Activated T-helper 9 cell treated with anti-CD3 and anti-CD28 coated beads, Interleukin-2, amount 50 U/mL, for 16 hours (primary cell): ENCODE measurements at regions not wholly inside any gene's neighbourhood (a gene's known extent, or its start where the extent isn't known, plus 50 kb on each side); places are given as distances from the start of the nearest gene placed in this dataset.
"Not testable (repeated sequence)": the region's sequence is repeated elsewhere in the genome, so short reads cannot be mapped to it uniquely, and the experiment has no call there.

Experiments used
- DNase-seq: peaks from one replicate; pipeline ENCODE4 v3.0.0-alpha.2; 2020; ENCODE audit warnings: low read depth

- DNase-seq = no peak
Measured at GRCh38 chr3:18236726-18237125, 188.4 kb downstream of the SATB1 start.

- DNase-seq = no peak
Measured at GRCh38 chr3:18234717-18235335, 190.3 kb downstream of the SATB1 start.

GRCh38 chr3:18233987-18234716 lies 191.0 kb downstream of the SATB1 start:
- DNase-seq = no peak

DNA sequence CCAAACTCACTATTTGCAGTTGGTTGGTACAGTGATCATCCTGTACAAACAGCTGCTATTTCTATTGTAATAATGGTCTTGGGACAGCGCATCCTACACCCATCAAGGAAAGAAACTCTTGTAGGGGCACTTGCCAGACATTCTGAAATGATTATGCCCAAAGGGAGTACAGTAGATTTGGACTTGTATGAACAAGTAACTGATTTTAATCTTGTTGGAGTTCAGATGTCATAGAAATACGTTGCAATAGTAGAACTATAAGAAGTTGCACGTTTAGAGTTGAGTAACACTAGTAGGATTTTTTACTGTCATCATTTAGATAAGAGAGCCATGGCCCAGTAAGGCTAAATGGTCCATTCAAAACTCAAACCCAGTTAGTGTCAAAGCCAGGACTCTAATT lies 192.8 kb downstream of the SATB1 start:
- DNase-seq = no peak

GRCh38 chr3:18228060-18228459 lies 197.1 kb downstream of the SATB1 start:
- no peak for DNase-seq

GRCh38 chr3:18225709-18226108 lies 199.4 kb downstream of the SATB1 start:
- DNase-seq = no peak

GRCh38 chr3:18224426-18224825 lies 200.7 kb downstream of the SATB1 start:
- DNase-seq = no peak

DNA sequence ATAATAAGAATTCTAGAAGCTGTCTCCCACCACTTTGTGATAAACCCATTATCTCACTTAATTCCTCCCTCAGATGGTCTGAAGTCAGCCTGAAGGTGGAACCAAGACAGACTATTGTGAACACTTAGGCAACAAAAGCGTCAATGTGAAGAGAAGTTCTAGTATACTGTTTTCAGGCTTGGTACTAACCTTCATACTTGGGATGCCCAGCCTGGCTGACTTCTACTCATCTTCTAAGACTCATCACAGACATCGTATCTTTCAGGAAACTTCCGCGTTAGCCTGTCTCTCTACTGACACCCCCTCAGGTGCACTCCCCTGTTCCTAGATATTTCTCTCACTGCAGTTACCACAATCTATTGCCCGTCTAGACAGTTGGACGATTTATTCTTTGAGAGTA lies 201.2 kb downstream of the SATB1 start:
- no peak for DNase-seq

DNA sequence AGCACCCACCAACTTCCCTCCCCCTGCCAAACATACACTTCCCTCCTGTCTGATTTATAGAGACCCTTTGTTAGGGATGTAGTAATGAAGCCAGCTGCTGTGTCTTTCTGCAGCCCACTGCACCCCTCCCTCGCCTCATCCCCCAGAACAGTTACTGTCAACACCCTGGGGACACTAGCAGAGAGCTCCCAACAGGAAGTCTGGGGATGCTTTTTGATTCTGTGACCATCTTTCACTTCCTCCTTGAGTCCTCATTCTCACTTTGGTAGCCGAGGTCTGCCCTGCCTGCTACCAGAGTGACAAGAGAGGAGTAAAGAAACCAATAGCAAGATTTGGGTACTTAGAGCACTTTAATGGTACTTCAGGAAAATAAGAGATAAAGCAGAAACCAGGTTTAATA lies 201.6 kb downstream of the SATB1 start:
- no peak for DNase-seq

GRCh38 chr3:18222686-18223085 lies 202.5 kb downstream of the SATB1 start:
- no peak for DNase-seq

GRCh38 chr3:18217507-18218174 lies 207.5 kb downstream of the SATB1 start:
- no peak for DNase-seq

- DNase-seq = no peak
Measured at GRCh38 chr3:18216996-18217395, 208.1 kb downstream of the SATB1 start.

GRCh38 chr3:18215639-18216038 lies 209.5 kb downstream of the SATB1 start:
- DNase-seq = no peak

DNA sequence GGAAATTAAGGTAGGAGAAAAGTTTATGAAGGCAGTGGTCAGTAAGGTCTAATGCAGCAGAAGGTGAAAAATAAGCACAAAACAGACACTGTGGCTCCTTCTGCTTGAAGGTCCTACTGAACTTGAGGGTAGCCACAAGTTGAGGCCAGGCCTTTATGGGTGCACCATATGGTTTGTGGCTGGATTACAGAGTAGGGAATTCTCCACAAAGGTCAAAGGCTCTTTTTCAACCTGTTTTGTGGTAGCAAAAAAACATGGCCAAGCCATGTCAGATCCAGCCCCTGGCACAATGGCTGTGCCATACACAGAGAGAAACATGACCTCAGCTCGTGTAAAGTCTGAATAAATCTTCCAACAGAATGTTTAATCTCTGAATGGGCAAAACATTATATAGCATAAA lies 214.0 kb downstream of the SATB1 start:
- no peak for DNase-seq

DNA sequence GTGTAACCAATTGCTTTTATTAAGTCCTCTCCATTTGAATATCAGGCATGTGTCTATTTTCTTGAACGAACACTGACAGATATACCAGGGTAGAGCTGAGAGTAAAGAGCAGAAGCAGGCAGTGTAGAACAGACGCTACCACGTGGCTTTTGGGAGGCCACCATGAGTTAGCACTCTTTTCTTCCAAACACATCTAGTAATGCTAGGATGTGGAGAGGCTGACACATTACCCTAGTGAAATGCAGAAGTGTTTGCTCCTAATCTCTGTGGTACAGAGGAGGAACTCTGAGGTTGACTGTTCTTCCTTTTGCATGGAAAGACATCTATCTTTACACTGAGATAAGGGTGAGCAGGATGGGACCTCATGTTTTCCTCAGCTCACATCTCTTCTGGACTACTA lies 216.3 kb downstream of the SATB1 start:
- no peak for DNase-seq

DNA sequence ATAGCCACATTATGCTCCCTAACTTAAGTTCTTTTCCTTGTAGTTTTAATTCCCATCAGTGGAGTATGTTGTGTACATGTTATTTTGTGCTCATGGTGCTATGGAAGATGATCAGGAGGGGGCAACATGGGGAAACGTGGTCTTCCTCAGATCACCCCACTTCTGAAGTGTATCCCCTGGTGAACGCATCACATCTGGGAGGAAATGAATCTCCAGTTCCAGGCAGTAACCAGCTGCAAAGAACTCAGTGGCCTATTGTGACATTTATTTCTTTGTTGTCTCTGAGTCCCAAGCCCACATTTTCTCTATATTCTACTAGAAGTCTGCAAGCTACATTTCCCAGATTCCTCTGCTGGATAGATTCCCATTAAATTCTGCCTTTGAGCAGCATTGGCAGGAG lies 217.0 kb downstream of the SATB1 start:
- DNase-seq = no peak

DNA sequence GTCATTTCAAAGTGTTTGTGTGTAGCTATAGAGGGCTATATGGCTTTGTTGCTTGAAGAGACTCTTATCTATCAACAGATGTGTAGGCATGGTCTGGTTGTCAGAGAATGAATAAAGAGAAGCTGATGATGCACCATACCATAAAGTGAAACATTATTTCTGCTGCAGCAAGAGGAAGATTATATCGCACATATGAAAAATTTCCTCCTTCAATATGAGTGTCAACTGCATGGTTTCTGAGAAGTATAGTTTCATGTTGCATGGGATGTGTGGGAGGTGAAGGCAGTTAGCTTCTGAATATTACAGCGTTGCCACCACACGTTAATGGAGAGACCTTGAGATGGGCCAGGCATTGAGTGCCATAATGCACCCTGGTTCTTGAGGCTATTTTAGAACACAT lies 217.9 kb downstream of the SATB1 start:
- DNase-seq = no peak

- not testable (repeated sequence) for DNase-seq
Measured at GRCh38 chr3:18205701-18206100, 219.4 kb downstream of the SATB1 start.

DNA sequence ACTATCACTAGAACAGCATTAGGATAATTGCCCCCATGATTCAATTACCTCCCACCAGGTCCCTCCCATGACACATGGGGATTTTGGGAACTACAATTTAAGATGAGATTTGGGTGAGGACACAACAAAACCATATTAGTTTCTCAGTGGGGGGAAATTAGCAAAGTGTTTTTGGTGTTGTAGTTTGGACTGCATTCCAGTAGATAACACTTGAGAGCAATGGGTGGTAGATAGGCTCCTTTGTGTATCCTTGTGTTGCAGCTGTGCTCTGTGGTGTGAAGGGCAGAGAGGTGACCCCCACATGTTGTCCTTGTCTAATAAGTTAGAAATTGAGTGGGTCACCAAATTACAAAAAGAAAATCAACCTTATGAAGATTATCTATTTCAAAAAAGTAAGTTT lies 223.8 kb downstream of the SATB1 start:
- no peak for DNase-seq

GRCh38 chr3:18199757-18200156 lies 225.4 kb downstream of the SATB1 start:
- no peak for DNase-seq

GRCh38 chr3:18195836-18196235 lies 229.3 kb downstream of the SATB1 start:
- no peak for DNase-seq

DNA sequence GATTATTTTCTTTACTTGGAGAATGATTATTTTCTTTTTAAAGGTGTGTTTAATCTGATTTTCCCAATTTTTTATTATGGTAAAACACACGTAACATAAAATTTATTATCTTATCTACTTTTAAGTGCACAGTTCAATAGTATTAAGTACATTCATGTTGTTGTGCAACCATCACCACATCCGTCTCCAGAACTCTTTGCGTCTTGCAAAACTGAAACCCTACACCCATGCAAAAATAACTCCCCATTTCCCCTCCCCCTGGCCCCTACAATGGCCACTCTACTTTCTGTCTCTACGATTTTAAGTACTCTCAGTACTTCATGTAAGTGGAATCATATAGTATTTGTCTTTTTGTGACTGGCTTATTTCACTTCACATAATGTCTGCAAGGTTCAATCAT lies 230.7 kb downstream of the SATB1 start:
- no peak for DNase-seq

- DNase-seq = no peak
Measured at GRCh38 chr3:18190646-18191045, 234.5 kb downstream of the SATB1 start.
